ENCODE measurements at regions not wholly inside any gene's neighbourhood (a gene's known extent, or its start where the extent isn't known, plus 50 kb on each side); places are given as distances from the start of the nearest gene placed in this dataset.

DNA sequence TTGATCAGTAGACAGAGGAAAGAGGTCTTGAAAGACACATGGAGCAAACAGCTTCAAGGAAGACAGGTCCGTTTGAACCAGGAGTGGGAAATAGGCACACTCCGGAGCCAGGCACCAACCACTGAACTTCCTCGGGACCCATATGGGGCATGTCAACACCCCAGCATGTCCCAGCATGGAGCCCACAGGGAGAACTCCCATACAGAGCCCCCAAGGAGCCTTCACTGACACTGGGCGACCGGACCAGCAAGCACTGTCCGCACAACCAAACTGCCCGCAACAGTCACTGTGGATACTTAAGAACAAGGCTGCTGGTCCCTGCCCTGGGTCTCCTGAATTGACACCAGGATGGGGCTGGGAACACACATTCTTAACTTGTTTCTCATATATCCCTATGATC lies 286.2 kb upstream of the SALL3 start:
- TF ChIP-seq, protein P1, sequence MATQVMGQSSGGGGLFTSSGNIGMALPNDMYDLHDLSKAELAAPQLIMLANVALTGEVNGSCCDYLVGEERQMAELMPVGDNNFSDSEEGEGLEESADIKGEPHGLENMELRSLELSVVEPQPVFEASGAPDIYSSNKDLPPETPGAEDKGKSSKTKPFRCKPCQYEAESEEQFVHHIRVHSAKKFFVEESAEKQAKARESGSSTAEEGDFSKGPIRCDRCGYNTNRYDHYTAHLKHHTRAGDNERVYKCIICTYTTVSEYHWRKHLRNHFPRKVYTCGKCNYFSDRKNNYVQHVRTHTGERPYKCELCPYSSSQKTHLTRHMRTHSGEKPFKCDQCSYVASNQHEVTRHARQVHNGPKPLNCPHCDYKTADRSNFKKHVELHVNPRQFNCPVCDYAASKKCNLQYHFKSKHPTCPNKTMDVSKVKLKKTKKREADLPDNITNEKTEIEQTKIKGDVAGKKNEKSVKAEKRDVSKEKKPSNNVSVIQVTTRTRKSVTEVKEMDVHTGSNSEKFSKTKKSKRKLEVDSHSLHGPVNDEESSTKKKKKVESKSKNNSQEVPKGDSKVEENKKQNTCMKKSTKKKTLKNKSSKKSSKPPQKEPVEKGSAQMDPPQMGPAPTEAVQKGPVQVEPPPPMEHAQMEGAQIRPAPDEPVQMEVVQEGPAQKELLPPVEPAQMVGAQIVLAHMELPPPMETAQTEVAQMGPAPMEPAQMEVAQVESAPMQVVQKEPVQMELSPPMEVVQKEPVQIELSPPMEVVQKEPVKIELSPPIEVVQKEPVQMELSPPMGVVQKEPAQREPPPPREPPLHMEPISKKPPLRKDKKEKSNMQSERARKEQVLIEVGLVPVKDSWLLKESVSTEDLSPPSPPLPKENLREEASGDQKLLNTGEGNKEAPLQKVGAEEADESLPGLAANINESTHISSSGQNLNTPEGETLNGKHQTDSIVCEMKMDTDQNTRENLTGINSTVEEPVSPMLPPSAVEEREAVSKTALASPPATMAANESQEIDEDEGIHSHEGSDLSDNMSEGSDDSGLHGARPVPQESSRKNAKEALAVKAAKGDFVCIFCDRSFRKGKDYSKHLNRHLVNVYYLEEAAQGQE (IDR thresholded peaks at IDR 0.05; ENCODE audit: insufficient read depth in 1 of 2, low read depth in 2 of 2, low read length in 2 of 2) = no peak
- TF ChIP-seq POLR2AphosphoS5 (IDR thresholded peaks at IDR 0.05; ENCODE audit: low read depth, low read length) = no peak
